ENCODE measurements at regions not wholly inside any gene's neighbourhood (a gene's known extent, or its start where the extent isn't known, plus 50 kb on each side); places are given as distances from the start of the nearest gene placed in this dataset.
"Not testable (repeated sequence)": the region's sequence is repeated elsewhere in the genome, so short reads cannot be mapped to it uniquely, and the experiment has no call there.

DNA sequence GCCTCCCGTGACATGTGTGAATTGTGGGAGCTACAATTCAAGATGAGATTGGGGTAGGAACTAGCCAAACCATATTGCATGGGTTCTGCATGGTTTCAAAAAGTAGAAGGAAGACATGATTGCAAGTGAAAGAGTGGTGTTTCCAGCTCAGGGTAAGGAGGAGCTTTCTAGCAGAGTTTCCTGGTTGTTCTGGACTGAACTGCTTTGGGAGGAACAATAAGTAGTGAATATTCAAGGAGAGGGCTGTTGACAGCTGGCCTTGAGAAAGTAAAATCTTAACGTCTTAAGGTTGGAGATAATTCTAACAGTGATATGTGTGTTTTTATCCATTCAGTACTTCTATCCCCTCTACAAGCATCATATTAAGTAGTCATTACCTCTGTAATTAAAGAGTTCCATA, 62.2 kb upstream of the PRKG1 start:
- intact Hi-C loops (cut with micrococcal nuclease; ENCODE audit: unreplicated experiment), result no loop called here
- no peaks in the 10 kb centered on the region for H3K9me2 ChIP-seq (ENCODE audit: insufficient read depth)
- TF ChIP-seq, protein P1, sequence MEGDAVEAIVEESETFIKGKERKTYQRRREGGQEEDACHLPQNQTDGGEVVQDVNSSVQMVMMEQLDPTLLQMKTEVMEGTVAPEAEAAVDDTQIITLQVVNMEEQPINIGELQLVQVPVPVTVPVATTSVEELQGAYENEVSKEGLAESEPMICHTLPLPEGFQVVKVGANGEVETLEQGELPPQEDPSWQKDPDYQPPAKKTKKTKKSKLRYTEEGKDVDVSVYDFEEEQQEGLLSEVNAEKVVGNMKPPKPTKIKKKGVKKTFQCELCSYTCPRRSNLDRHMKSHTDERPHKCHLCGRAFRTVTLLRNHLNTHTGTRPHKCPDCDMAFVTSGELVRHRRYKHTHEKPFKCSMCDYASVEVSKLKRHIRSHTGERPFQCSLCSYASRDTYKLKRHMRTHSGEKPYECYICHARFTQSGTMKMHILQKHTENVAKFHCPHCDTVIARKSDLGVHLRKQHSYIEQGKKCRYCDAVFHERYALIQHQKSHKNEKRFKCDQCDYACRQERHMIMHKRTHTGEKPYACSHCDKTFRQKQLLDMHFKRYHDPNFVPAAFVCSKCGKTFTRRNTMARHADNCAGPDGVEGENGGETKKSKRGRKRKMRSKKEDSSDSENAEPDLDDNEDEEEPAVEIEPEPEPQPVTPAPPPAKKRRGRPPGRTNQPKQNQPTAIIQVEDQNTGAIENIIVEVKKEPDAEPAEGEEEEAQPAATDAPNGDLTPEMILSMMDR (conservative IDR thresholded peaks at IDR 0.05), result no peak
- no peak for TF ChIP-seq EZH2 (IDR thresholded peaks at IDR 0.05; ENCODE audit: low read depth)
- no peak for DNase-seq
- no TSS peak for BruUV-seq (replicated peaks)
- H3K4me1 ChIP-seq (replicated peaks; ENCODE audit: insufficient read depth), result no peaks in the 10 kb centered on the region
- no peaks in the 10 kb centered on the region for H3K79me2 ChIP-seq (ENCODE audit: low read depth)
- H4K20me1 ChIP-seq (ENCODE audit: insufficient read depth), result no peaks in the 10 kb centered on the region
- POLR2A ChIA-PET (ENCODE audit: unreplicated experiment), result no interaction called here
- no peak overlapping the region for H2AFZ ChIP-seq
- H3K9me3 ChIP-seq (ENCODE audit: insufficient read depth, low read depth), result no peaks in the 10 kb centered on the region
- no peaks in the 10 kb centered on the region for H3K36me3 ChIP-seq (ENCODE audit: low read depth)
- H3K4me2 ChIP-seq, result no peak overlapping the region
- no peak overlapping the region for H3K27ac ChIP-seq
- no peaks in the 10 kb centered on the region for H3K27me3 ChIP-seq (ENCODE audit: insufficient read depth, low read depth)
- CTCF ChIA-PET, result no interaction called here
- H3F3A ChIP-seq (ENCODE audit: insufficient read depth, low read depth), result no peaks in the 10 kb centered on the region
- no peak overlapping the region for H3K4me3 ChIP-seq

DNA sequence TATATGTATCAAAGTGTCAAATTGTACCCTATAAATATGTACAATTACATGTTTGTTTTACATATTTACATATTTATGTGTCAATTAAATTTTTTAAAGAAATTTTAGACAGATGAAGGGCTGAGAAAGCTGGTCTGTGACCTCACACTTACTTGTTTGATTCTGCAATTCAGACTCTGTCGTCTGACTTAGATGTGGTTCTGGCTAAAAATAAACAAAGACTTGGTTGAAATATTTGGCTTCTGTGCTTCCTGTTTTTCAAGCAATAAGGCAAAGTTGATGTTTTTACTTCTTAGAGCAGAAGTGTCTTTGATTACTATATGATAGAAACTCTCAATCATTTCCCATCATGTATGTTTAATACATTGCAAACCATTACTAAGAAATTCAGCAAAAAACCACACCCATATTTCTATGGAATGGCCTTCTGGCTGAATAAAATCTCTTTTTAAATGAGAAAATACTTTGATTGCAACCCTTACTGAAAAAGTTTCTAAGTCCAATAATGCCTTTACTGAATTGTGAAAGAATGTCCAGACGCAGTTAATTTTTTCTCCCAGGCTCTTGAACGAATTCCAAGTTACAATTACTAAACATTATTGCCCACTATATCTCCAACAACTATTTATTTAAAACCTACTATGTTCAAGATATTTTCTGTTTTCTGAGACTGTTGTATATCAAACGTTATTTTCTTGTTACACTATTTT, 59.5 kb upstream of the PRKG1 start:
- H2AFZ ChIP-seq, result no peak overlapping the region
- BruUV-seq (replicated peaks), result no TSS peak
- H3K4me1 ChIP-seq (replicated peaks; ENCODE audit: insufficient read depth), result no peaks in the 10 kb centered on the region
- no peaks in the 10 kb centered on the region for H3K9me2 ChIP-seq (ENCODE audit: insufficient read depth)
- TF ChIP-seq, protein P1 (conservative IDR thresholded peaks at IDR 0.05), result no peak
- no peak for TF ChIP-seq EZH2 (IDR thresholded peaks at IDR 0.05; ENCODE audit: low read depth)
- no peaks in the 10 kb centered on the region for H3F3A ChIP-seq (ENCODE audit: insufficient read depth, low read depth)
- no peak for DNase-seq
- intact Hi-C loops (cut with micrococcal nuclease; ENCODE audit: unreplicated experiment), result no loop called here
- no peak overlapping the region for H3K4me2 ChIP-seq
- H3K27ac ChIP-seq, result no peak overlapping the region
- H3K4me3 ChIP-seq, result no peak overlapping the region
- ChIA-PET CTCF (no interaction called here), POLR2A (ENCODE audit: unreplicated experiment) (no interaction called here)
- H3K9me3 ChIP-seq (ENCODE audit: insufficient read depth, low read depth), result no peaks in the 10 kb centered on the region
- H3K36me3 ChIP-seq (ENCODE audit: low read depth), result no peaks in the 10 kb centered on the region
- no peaks in the 10 kb centered on the region for H3K79me2 ChIP-seq (ENCODE audit: low read depth)
- H3K27me3 ChIP-seq (ENCODE audit: insufficient read depth, low read depth), result no peaks in the 10 kb centered on the region
- no peaks in the 10 kb centered on the region for H4K20me1 ChIP-seq (ENCODE audit: insufficient read depth)

DNA sequence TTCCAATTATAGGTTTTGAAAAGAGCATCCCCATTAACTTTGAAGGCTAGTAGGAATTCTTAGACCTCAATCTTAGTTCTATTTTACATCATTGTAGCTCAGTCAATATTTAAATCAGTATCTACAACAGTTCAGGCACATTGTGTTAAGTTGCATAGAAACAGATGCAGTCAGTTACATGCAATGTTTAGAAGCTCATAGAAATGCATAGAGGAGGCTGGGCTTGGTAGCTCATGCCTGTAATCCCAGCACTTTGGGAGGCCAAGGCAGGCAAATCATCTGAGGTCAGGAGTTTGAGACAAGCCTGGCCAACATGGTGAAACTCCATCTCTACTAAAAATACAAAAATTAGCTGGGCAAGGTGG, 58.9 kb upstream of the PRKG1 start:
- H2AFZ ChIP-seq; BruUV-seq (replicated peaks); H3K27ac ChIP-seq; CTCF ChIA-PET; DNase-seq; H3K36me3 ChIP-seq (ENCODE audit: low read depth); H3K79me2 ChIP-seq (ENCODE audit: low read depth); H3K4me2 ChIP-seq; H3K9me2 ChIP-seq (ENCODE audit: insufficient read depth); H3K4me3 ChIP-seq; POLR2A ChIA-PET (ENCODE audit: unreplicated experiment); H4K20me1 ChIP-seq (ENCODE audit: insufficient read depth); H3K9me3 ChIP-seq (ENCODE audit: insufficient read depth, low read depth); H3K27me3 ChIP-seq (ENCODE audit: insufficient read depth, low read depth); H3F3A ChIP-seq (ENCODE audit: insufficient read depth, low read depth); H3K4me1 ChIP-seq (replicated peaks; ENCODE audit: insufficient read depth); intact Hi-C loops (cut with micrococcal nuclease; ENCODE audit: unreplicated experiment): not testable (repeated sequence)

DNA sequence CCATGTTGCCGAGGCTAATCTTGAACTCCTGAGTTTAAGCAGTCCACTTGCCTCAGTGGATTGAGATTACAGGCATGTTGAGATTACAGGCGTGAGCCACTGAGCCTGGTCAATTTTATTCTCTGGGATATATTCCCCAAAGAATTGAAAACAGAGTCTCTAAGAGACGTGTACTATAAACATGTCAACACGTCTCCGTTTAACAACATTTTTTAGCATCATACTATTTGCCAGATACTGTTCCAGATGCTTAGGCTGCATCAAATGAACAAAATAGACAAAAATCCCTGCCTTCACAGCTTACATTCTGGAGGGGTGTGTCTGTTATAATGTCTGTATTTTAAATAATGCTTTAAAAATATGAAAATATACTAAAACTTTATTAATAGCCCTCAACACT, 54.1 kb upstream of the PRKG1 start:
- BruUV-seq (replicated peaks), result no TSS peak
- Histone ChIP-seq H3K4me2 (no peak overlapping the region), H3K4me1 (replicated peaks; ENCODE audit: insufficient read depth) (no peaks in the 10 kb centered on the region), H3K27ac (no peak overlapping the region), H3K36me3 (ENCODE audit: low read depth) (no peaks in the 10 kb centered on the region), H4K20me1 (ENCODE audit: insufficient read depth) (no peaks in the 10 kb centered on the region), H3K27me3 (ENCODE audit: insufficient read depth, low read depth) (no peaks in the 10 kb centered on the region), H2AFZ (no peak overlapping the region), H3F3A (ENCODE audit: insufficient read depth, low read depth) (no peaks in the 10 kb centered on the region), H3K9me3 (ENCODE audit: insufficient read depth, low read depth) (no peaks in the 10 kb centered on the region), H3K79me2 (ENCODE audit: low read depth) (no peaks in the 10 kb centered on the region), H3K9me2 (ENCODE audit: insufficient read depth) (no peaks in the 10 kb centered on the region), H3K4me3 (no peak overlapping the region)
- ChIA-PET POLR2A (ENCODE audit: unreplicated experiment) (no interaction called here), CTCF (no interaction called here)
- intact Hi-C loops (cut with micrococcal nuclease; ENCODE audit: unreplicated experiment), result no loop called here
- no peak for DNase-seq
- TF ChIP-seq, protein P1 (conservative IDR thresholded peaks at IDR 0.05), result no peak
- TF ChIP-seq EZH2 (IDR thresholded peaks at IDR 0.05; ENCODE audit: low read depth), result no peak
